Stimulated activated CD4-positive, alpha-beta T cell treated with anti-CD3 and anti-CD28 coated beads, Interleukin-4, amount 100 ng/mL, for 4 hours (primary cell): ENCODE measurements at regions not wholly inside any gene's neighbourhood (a gene's known extent, or its start where the extent isn't known, plus 50 kb on each side); places are given as distances from the start of the nearest gene placed in this dataset.

Experiments used
- DNase-seq, 2 experiments: peaks; one replicate each; pipeline ENCODE4 v3.0.0-alpha.2; 2020

GRCh38 chrX:42616981-42617380 is 161.0 kb downstream of the PPP1R2C start:
- no peak for DNase-seq

- DNase-seq, result no peak
Observed at GRCh38 chrX:42615161-42615563, 162.8 kb downstream of the PPP1R2C start.

- DNase-seq, result no peak
Observed at GRCh38 chrX:42606591-42606990, 171.4 kb downstream of the PPP1R2C start.

- no peak for DNase-seq
Observed at GRCh38 chrX:42604302-42604701, 173.7 kb downstream of the PPP1R2C start.

- DNase-seq, result no peak
Observed at GRCh38 chrX:42603016-42603415, 174.9 kb downstream of the PPP1R2C start.

GRCh38 chrX:42602566-42602965 is 175.4 kb downstream of the PPP1R2C start:
- no peak for DNase-seq

- no peak for DNase-seq
Observed at GRCh38 chrX:42602136-42602535, 175.8 kb downstream of the PPP1R2C start.

DNA sequence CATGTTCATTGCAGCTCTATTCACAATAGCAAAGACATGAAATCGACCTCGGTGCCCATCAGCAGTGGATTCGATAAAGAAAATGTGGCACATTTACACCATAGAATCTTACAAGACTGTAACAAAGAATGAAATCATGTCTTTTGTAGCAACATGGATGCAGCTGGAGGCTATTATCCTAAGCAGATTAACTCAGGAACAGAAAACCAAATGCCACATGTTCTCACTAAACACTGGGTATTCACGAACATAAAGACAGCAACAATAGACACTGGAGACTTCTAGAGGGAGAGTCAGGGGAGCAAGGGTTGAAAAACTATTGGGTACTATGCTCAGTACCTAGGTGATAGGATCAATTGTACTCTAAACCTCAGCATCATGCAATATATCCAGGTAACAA is 180.5 kb downstream of the PPP1R2C start:
- no peak for DNase-seq

DNA sequence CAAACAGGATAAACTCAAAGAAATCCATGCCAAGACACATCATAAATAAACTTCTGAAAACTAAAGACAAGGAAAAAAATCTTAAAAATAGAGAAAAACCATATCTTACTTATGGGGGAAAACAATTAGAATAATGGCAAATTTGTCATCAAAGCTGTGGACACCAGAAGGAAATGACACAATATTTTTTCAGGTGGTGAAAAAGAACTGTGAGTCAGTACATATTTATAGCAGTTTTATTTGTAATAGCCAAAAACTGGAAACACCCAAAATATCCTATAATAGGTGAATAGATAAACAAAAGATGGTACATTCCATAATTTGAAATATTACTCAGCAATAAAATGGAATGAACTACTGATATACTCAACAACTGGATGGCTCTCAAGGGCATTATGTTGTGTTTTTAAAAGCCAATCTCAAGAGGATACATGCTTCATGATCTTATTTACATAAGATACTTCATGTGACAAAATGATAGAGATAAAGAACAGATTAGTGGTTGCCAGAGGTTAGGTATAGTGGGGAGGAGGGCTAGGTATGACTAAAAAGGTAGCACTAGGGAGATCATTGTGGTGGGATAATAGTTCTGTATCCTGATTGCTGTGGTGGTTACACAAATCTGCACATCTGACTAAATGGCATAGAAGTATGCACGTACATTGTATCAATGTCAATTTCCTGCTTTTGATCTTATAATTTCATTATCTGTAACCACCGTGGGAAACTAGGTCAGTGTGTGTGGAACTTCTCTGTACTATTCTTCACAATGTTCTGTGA is 191.9 kb downstream of the PPP1R2C start:
- no peak for DNase-seq

DNA sequence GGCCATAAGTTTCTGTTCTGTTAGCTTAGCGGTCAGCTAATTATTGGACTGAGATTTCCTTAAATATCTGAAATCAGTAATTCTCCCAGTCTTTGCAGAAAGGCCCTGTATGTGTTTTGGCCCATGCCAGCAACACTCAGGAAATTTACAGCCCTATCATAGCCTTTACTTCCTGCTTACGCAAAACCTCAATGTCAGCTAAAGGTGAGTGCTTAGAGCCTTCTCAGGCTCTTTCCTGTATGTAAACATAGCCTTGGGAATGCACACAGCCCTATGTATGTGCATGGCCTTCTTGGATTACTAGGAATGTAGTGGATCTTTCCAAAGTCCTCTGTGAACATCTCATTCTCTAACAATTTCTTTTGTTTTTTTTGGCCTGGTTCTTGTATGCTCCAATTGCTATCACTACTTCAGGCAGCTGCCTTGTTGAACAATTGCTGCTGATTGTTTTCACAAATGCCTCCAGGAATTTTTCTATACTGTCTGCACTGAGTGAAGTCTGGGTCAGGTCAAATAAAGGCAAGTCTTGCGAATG is 200.0 kb downstream of the PPP1R2C start:
- DNase-seq, result no peak

- no peak for DNase-seq
Observed at GRCh38 chrX:42567268-42567667, 210.7 kb downstream of the PPP1R2C start.

- no peak for DNase-seq
Observed at GRCh38 chrX:42565739-42566138, 212.2 kb downstream of the PPP1R2C start.

GRCh38 chrX:42546800-42547199 is 231.2 kb downstream of the PPP1R2C start:
- DNase-seq, result no peak

GRCh38 chrX:42544883-42545282 is 233.1 kb downstream of the PPP1R2C start:
- no peak for DNase-seq

DNA sequence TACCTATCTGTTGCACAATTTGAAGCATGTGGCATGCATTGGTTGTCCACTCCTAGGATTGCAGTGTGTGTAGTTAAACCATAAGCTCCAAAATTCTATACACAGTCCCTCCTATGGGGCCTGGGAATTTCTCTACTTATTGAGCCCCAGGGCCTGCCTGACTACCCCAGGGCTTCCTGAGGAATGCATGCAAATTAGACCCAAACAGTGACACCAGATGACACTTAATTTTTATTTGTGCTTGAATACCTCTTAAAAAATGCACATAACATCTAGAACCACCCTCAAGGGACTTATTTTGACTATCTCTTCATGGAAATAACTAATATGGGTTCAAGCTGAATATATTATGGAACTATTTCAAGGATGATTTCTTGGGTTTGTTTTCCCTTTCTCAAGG is 236.4 kb downstream of the PPP1R2C start:
- no peak for DNase-seq

DNA sequence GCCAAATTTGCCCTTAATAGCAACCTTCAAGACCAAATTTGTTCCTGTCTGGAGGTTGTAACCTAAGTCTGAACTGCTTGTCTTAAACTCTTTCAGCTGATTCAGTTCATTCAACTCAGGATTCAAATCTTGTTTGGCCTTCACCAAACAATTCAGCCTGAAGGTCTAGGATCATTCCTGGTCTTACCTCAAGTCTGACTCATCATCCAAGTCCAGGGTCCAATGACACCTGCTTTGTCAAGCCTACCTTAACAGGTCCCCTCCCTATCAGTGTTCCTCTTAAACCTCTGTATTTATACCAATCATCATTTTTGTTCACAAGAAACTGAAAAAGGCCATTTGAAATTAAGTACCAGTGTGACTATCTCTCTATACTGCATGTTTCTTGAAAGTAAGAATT is 237.8 kb downstream of the PPP1R2C start:
- DNase-seq, result no peak

GRCh38 chrX:42538405-42538804 is 239.6 kb downstream of the PPP1R2C start:
- DNase-seq, result no peak

DNA sequence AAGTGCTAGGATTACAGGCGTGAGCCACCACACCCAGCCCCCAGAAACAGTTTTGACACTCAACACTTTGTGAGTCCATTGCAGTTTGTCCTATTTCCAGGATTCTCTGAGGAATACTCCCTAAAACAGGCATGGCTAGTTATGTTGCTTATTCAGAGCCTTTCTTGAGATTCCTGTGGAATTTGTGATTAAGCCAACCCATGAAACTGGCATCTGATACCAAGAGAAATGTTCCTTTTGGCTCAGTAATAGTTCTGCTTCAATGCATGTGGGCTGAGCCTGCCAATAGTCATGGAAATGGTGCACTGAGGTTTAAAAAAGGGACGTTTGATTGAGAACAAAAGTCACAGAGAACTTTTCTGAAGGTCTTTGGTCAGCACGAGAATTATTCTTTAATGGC is 241.7 kb downstream of the PPP1R2C start:
- no peak for DNase-seq

DNA sequence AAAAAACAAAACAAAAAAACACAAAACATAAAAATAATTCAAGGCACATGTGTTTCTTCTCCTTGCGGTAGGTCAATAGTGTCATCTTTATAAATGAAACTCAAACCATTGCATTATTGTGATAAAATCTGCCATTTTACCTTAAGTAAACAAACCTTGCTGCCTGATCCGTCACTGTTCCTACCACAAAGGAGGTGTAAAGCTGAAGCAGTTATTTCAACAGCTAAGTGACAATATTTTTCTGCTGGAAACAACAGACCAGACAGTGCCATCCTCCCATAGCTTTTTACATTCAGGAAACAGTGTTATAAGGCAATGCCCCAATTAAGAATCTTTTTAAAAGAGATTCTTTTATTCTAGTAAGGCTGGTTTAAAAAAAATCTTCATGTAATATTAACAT is 242.7 kb downstream of the PPP1R2C start:
- no peak for DNase-seq

- no peak for DNase-seq
Observed at GRCh38 chrX:42533761-42534160, 244.2 kb downstream of the PPP1R2C start.

- no peak for DNase-seq
Observed at GRCh38 chrX:42531441-42531840, 246.5 kb downstream of the PPP1R2C start.

DNA sequence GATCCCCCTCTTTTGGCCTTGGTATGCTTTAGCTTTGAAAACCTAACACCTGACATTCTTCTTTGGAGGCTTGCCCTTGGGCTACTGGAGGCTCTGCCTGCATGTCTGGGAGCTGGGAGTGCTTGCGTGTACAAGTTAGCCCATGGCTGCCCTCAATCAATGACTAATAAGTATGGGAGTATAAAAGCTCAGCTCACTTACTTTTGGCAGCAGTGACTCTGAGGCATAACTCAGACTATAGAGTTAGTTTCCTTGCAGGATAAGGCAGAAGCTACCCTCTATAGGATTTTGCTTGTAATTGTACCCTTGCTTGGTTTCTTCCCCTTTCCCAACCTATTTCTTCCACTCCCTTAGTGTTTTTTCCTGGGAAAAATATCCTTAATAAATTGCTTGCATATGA is 247.9 kb downstream of the PPP1R2C start:
- no peak for DNase-seq

DNA sequence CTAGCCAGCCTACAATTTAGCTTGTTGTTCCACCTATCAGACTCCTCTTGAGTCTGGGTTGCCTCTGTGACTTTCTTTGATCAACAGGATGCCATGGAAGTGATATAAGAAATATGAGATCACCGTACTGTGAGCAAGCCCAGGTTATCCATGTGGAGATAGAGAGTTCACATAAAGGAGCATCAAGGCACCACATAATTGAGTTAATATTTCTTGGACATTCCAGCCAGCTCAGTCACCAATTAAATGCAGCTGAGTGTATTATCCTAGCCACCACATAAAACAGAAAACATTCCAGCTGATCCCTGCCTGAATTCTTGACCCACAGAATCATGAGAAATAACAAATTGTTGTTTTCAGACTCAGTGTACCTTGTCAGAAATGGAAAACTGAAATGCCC is 253.6 kb downstream of the PPP1R2C start:
- no peak for DNase-seq

DNA sequence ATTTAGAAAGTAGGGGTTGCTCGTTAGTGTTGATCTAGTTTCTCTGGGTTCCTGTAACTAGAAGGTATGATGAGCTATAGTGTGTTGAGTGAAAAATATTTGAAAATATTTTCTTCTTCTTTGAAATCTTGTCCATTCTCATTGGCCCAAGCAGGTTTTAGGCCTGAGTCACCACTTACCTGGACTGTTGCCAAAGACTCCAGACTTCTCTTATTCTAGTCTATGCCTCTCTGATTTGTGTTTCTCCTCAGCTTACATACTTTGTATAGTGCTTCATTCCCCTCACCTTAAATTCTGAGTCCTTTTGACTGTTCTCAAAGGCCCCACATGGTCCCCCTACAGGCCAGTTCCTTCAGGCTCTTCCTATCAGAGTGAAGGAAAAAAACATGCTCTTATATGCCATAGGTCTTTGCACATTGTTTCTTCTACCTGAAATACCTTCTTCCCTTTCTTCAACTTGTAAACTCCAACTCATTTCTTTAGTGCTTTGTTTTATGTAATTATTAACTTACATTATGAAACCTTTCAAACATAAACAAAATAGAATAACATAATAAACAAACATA is 258.2 kb downstream of the PPP1R2C start:
- DNase-seq, result no peak

DNA sequence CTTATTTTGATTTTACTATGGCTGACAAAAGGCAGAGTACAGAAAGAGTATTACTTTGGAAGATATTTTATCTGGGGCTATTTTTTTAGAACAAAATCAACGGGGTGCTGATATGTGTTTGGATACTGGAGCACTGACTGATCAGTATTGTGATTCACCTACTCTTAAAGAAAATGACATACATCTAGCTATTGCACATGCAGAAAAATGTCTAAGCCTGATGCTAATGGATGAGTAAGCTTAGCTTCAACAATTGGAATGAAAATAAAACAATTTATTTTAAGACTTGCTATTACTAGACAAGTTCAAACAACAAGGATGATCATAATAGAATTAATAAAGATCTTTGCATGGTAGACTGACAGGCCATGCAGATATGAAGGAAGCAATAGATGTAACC is 262.0 kb downstream of the PPP1R2C start:
- no peak for DNase-seq
